ENCODE measurements at regions not wholly inside any gene's neighbourhood (a gene's known extent, or its start where the extent isn't known, plus 50 kb on each side); places are given as distances from the start of the nearest gene placed in this dataset.

DNA sequence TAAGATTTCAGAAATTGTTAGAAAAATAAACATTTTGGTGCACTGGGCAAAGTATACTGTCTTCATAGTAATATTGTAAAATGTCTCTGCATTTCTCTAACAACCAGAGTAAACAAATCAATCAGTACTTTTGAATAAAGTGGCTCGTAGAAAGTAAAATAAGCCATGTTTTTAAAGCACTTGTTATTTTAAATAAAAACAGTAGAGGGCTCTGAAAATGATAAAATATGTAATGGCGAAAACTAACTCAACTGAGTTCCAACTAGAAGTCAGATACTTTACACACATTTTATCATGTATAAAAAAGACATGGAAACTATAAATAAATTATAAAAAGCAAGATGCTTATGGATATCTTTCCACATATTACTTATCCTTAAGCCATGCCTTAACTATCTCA, 1134.4 kb downstream of the PDHA2 start:
- Histone ChIP-seq H3F3A (replicated peaks; ENCODE audit: low read depth) (no peaks in the 10 kb centered on the region), H3K4me3 (no peak overlapping the region), H3K36me3 (ENCODE audit: insufficient read depth) (no peaks in the 10 kb centered on the region), H3K4me1 (ENCODE audit: insufficient read depth) (no peaks in the 10 kb centered on the region), H3K4me2 (no peak overlapping the region), H3K27me3 (ENCODE audit: insufficient read depth) (no peaks in the 10 kb centered on the region), H3K79me2 (replicated peaks; ENCODE audit: insufficient read depth) (no peaks in the 10 kb centered on the region), H2AFZ (no peak overlapping the region), H4K20me1 (replicated peaks; ENCODE audit: insufficient read depth) (no peaks in the 10 kb centered on the region), H3K9me2 (ENCODE audit: insufficient read depth) (peaks cover 4% of the 10 kb centered on the region; the same call in 1 of the 2 replicates), H3K27ac (ENCODE audit: low read depth) (no peak overlapping the region)
- Mint-ChIP-seq H3K4me3 (no peak overlapping the region), H3K27ac (no peak overlapping the region), H3K4me1 (no peaks in the 10 kb centered on the region), H3K36me3 (ENCODE audit: low read depth) (peaks cover 3% of the 10 kb centered on the region; the same call in 2 of the 3 replicates), H3K27me3 (ENCODE audit: insufficient read depth, low read depth, poor library complexity) (no peaks in the 10 kb centered on the region), H3K9me3 (peaks cover 11% of the 10 kb centered on the region; the same call in 2 of the 3 replicates)
- no peak for DNase-seq (ENCODE audit: low spot score)
- no peak for ATAC-seq
- TF ChIP-seq EZH2phosphoT487 (IDR thresholded peaks at IDR 0.05; ENCODE audit: unreplicated experiment) (no peak), STAT1 (IDR thresholded peaks at IDR 0.05; ENCODE audit: unreplicated experiment) (no peak), EZH2 (IDR thresholded peaks at IDR 0.05; ENCODE audit: low read depth, unreplicated experiment) (no peak), NANOG (IDR thresholded peaks at IDR 0.05; ENCODE audit: borderline replicate concordance) (no peak), ZNF331 (CRISPR knock-in tag; IDR thresholded peaks at IDR 0.05; ENCODE audit: low read depth) (no peak), POLR2AphosphoS5 (IDR thresholded peaks at IDR 0.05; ENCODE audit: low read depth) (no peak), CREB1 (CRISPR knock-in tag; IDR thresholded peaks at IDR 0.05; ENCODE audit: low read depth) (no peak), JUNB (IDR thresholded peaks at IDR 0.05; ENCODE audit: unreplicated experiment) (no peak), ZNF114 (CRISPR knock-in tag; IDR thresholded peaks at IDR 0.05) (no peak)
- TF ChIP-seq, protein P1, sequence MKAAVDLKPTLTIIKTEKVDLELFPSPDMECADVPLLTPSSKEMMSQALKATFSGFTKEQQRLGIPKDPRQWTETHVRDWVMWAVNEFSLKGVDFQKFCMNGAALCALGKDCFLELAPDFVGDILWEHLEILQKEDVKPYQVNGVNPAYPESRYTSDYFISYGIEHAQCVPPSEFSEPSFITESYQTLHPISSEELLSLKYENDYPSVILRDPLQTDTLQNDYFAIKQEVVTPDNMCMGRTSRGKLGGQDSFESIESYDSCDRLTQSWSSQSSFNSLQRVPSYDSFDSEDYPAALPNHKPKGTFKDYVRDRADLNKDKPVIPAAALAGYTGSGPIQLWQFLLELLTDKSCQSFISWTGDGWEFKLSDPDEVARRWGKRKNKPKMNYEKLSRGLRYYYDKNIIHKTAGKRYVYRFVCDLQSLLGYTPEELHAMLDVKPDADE (IDR thresholded peaks at IDR 0.05): no peak
- TF ChIP-seq, protein P2, sequence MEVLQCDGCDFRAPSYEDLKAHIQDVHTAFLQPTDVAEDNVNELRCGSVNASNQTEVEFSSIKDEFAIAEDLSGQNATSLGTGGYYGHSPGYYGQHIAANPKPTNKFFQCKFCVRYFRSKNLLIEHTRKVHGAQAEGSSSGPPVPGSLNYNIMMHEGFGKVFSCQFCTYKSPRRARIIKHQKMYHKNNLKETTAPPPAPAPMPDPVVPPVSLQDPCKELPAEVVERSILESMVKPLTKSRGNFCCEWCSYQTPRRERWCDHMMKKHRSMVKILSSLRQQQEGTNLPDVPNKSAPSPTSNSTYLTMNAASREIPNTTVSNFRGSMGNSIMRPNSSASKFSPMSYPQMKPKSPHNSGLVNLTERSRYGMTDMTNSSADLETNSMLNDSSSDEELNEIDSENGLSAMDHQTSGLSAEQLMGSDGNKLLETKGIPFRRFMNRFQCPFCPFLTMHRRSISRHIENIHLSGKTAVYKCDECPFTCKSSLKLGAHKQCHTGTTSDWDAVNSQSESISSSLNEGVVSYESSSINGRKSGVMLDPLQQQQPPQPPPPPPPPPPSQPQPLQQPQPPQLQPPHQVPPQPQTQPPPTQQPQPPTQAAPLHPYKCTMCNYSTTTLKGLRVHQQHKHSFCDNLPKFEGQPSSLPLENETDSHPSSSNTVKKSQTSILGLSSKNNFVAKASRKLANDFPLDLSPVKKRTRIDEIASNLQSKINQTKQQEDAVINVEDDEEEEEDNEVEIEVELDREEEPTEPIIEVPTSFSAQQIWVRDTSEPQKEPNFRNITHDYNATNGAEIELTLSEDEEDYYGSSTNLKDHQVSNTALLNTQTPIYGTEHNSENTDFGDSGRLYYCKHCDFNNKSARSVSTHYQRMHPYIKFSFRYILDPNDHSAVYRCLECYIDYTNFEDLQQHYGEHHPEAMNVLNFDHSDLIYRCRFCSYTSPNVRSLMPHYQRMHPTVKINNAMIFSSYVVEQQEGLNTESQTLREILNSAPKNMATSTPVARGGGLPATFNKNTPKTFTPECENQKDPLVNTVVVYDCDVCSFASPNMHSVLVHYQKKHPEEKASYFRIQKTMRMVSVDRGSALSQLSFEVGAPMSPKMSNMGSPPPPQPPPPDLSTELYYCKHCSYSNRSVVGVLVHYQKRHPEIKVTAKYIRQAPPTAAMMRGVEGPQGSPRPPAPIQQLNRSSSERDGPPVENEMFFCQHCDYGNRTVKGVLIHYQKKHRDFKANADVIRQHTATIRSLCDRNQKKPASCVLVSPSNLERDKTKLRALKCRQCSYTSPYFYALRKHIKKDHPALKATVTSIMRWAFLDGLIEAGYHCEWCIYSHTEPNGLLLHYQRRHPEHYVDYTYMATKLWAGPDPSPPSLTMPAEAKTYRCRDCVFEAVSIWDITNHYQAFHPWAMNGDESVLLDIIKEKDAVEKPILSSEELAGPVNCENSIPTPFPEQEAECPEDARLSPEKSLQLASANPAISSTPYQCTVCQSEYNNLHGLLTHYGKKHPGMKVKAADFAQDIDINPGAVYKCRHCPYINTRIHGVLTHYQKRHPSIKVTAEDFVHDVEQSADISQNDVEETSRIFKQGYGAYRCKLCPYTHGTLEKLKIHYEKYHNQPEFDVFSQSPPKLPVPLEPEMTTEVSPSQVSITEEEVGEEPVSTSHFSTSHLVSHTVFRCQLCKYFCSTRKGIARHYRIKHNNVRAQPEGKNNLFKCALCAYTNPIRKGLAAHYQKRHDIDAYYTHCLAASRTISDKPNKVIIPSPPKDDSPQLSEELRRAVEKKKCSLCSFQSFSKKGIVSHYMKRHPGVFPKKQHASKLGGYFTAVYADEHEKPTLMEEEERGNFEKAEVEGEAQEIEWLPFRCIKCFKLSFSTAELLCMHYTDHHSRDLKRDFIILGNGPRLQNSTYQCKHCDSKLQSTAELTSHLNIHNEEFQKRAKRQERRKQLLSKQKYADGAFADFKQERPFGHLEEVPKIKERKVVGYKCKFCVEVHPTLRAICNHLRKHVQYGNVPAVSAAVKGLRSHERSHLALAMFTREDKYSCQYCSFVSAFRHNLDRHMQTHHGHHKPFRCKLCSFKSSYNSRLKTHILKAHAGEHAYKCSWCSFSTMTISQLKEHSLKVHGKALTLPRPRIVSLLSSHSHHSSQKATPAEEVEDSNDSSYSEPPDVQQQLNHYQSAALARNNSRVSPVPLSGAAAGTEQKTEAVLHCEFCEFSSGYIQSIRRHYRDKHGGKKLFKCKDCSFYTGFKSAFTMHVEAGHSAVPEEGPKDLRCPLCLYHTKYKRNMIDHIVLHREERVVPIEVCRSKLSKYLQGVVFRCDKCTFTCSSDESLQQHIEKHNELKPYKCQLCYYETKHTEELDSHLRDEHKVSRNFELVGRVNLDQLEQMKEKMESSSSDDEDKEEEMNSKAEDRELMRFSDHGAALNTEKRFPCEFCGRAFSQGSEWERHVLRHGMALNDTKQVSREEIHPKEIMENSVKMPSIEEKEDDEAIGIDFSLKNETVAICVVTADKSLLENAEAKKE (CRISPR knock-in tag; IDR thresholded peaks at IDR 0.05): no peak
- TF ChIP-seq, protein P3, sequence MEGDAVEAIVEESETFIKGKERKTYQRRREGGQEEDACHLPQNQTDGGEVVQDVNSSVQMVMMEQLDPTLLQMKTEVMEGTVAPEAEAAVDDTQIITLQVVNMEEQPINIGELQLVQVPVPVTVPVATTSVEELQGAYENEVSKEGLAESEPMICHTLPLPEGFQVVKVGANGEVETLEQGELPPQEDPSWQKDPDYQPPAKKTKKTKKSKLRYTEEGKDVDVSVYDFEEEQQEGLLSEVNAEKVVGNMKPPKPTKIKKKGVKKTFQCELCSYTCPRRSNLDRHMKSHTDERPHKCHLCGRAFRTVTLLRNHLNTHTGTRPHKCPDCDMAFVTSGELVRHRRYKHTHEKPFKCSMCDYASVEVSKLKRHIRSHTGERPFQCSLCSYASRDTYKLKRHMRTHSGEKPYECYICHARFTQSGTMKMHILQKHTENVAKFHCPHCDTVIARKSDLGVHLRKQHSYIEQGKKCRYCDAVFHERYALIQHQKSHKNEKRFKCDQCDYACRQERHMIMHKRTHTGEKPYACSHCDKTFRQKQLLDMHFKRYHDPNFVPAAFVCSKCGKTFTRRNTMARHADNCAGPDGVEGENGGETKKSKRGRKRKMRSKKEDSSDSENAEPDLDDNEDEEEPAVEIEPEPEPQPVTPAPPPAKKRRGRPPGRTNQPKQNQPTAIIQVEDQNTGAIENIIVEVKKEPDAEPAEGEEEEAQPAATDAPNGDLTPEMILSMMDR (conservative IDR thresholded peaks at IDR 0.05; ENCODE audit: low read depth in 2 of 2): no peak
- TF ChIP-seq, protein P4, sequence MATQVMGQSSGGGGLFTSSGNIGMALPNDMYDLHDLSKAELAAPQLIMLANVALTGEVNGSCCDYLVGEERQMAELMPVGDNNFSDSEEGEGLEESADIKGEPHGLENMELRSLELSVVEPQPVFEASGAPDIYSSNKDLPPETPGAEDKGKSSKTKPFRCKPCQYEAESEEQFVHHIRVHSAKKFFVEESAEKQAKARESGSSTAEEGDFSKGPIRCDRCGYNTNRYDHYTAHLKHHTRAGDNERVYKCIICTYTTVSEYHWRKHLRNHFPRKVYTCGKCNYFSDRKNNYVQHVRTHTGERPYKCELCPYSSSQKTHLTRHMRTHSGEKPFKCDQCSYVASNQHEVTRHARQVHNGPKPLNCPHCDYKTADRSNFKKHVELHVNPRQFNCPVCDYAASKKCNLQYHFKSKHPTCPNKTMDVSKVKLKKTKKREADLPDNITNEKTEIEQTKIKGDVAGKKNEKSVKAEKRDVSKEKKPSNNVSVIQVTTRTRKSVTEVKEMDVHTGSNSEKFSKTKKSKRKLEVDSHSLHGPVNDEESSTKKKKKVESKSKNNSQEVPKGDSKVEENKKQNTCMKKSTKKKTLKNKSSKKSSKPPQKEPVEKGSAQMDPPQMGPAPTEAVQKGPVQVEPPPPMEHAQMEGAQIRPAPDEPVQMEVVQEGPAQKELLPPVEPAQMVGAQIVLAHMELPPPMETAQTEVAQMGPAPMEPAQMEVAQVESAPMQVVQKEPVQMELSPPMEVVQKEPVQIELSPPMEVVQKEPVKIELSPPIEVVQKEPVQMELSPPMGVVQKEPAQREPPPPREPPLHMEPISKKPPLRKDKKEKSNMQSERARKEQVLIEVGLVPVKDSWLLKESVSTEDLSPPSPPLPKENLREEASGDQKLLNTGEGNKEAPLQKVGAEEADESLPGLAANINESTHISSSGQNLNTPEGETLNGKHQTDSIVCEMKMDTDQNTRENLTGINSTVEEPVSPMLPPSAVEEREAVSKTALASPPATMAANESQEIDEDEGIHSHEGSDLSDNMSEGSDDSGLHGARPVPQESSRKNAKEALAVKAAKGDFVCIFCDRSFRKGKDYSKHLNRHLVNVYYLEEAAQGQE (IDR thresholded peaks at IDR 0.05; ENCODE audit: unreplicated experiment): no peak

All from GM23338 (cell line).